B cell (primary cell): ENCODE measurements at regions not wholly inside any gene's neighbourhood (a gene's known extent, or its start where the extent isn't known, plus 50 kb on each side); places are given as distances from the start of the nearest gene placed in this dataset.

Source experiments
- ATAC-seq: fragments of 200-7000 bp; cut with Tn5 transposase; one replicate; pipeline ENCODE4 v1.10.0; 2021; ENCODE audit warnings: low read depth, mild to moderate bottlenecking, moderate number of reproducible peaks, moderate library complexity
- CTCF ChIA-PET: fragments of 350-600 bp; sonication (Branson Sonifier 250); formaldehyde crosslinking; loops from one replicate; lab custom pipeline; 2021; ENCODE audit warnings: antibody characterized with exemption, inconsistent platforms; lab: Charles Lee
- POLR2A ChIA-PET: fragments of 350-600 bp; sonication (Branson Sonifier 250); formaldehyde crosslinking; loops from one replicate; lab custom pipeline; 2021; ENCODE audit warnings: antibody characterized with exemption; lab: Charles Lee
- DNase-seq: peaks from one replicate; pipeline ENCODE4 v3.0.0; 2013
- H2AFZ ChIP-seq: 2 replicates; pipeline ENCODE4 v1.6.1; 2012; ENCODE audit warnings: mild to moderate bottlenecking, low read depth, low read length; ENCODE audit not compliant: insufficient read depth, poor library complexity, severe bottlenecking
- H3K27ac ChIP-seq, 2 donors: 1 replicate in 1 of 2; 2 replicates in 1 of 2; pipeline ENCODE4 v1.5.1; 2012 to 2013; ENCODE audit warnings: low read length in 2 of 2, mild to moderate bottlenecking in 2 of 2, moderate library complexity in 1 of 2
- H3K27me3 ChIP-seq, 4 experiments: fragments of 200-600 bp in 1 of 4; sonication (generic) in 1 of 4; replicated peaks in 1 of 4; 1 replicate in 2 of 4; 2 replicates in 2 of 4; pipeline versions ENCODE4 v1.6.1 to v1.7.0; 2013 to 2016; ENCODE audit warnings: low read length in 3 of 4, mild to moderate bottlenecking in 2 of 4, mixed read lengths in 1 of 4, moderate library complexity in 1 of 4; ENCODE audit not compliant: insufficient read depth in 4 of 4, control insufficient read depth in 3 of 4; ENCODE audit errors: control extremely low read depth in 1 of 4
- H3K36me3 ChIP-seq, 2 experiments: replicated peaks in 1 of 2; 1 replicate in 1 of 2; 2 replicates in 1 of 2; pipeline versions ENCODE4 v1.6.1 to v1.7.1; 2013; ENCODE audit warnings: low read length in 1 of 2; ENCODE audit not compliant: insufficient read depth in 2 of 2, control insufficient read depth in 1 of 2; ENCODE audit errors: control extremely low read depth in 1 of 2, extremely low read depth in 1 of 2
- H3K4me1 ChIP-seq, 2 donors: fragments of 200-600 bp in 1 of 2; sonication (generic) in 1 of 2; 1 replicate in 1 of 2; 2 replicates in 1 of 2; pipeline versions ENCODE4 v1.5.1 to v1.6.1; 2013 to 2017; ENCODE audit warnings: low read length in 2 of 2; ENCODE audit not compliant: control insufficient read depth in 2 of 2, insufficient read depth in 2 of 2
- H3K4me2 ChIP-seq: replicated peaks from 2 replicates; pipeline ENCODE3; 2012; ENCODE audit warnings: mild to moderate bottlenecking, low read depth, low read length; ENCODE audit not compliant: poor library complexity, severe bottlenecking
- H3K4me3 ChIP-seq, 5 experiments: fragments of 200-600 bp in 1 of 5; sonication (generic) in 1 of 5; 1 replicate in 3 of 5; 2 replicates in 2 of 5; pipeline versions ENCODE4 v1.5.1 to v1.7.0; 2011 to 2016; ENCODE audit warnings: low read length in 4 of 5, mild to moderate bottlenecking in 4 of 5, low read depth in 2 of 5, control low read depth in 1 of 5, moderate library complexity in 1 of 5; ENCODE audit not compliant: insufficient read depth in 1 of 5; ENCODE audit errors: control extremely low read depth in 1 of 5, extremely low read depth in 1 of 5
- H3K79me2 ChIP-seq: fragments of 200-600 bp; sonication (generic); one replicate; pipeline ENCODE4 v1.6.0; 2016; ENCODE audit warnings: low read length; ENCODE audit not compliant: control insufficient read depth, insufficient read depth
- H3K9ac ChIP-seq: fragments of 200-600 bp; sonication (generic); 2 replicates; pipeline ENCODE4 v1.6.1; 2017; ENCODE audit warnings: mild to moderate bottlenecking, low read length, moderate library complexity
- H3K9me3 ChIP-seq, 3 donors: one replicate each; pipeline versions ENCODE4 v1.6.1 to v1.7.1; 2013; ENCODE audit warnings: low read length in 2 of 3; ENCODE audit not compliant: control insufficient read depth in 2 of 3, insufficient read depth in 1 of 3; ENCODE audit errors: control extremely low read depth in 1 of 3
- H4K20me1 ChIP-seq: 2 replicates; pipeline ENCODE4 v1.6.0; 2012; ENCODE audit warnings: mild to moderate bottlenecking, low read length; ENCODE audit not compliant: insufficient read depth, control insufficient read depth, poor library complexity, severe bottlenecking
- H3K27ac Mint-ChIP-seq: one replicate; pipeline ENCODE4 v1.8.0; 2021; ENCODE audit warnings: mixed read lengths
- H3K27me3 Mint-ChIP-seq: one replicate; pipeline ENCODE4 v1.8.0; 2021; ENCODE audit warnings: mixed read lengths
- H3K4me1 Mint-ChIP-seq: one replicate; pipeline ENCODE4 v1.8.0; 2021; ENCODE audit warnings: mixed read lengths
- H3K4me3 Mint-ChIP-seq: one replicate; pipeline ENCODE4 v1.8.0; 2021; ENCODE audit warnings: mixed read lengths
- H3K9me3 Mint-ChIP-seq: one replicate; pipeline ENCODE4 v1.8.0; 2022; ENCODE audit warnings: mixed read lengths; ENCODE audit not compliant: insufficient read depth
- CTCF ChIP-seq: fragments of 200-600 bp; IDR thresholded peaks from one replicate; pipeline ENCODE4 v1.8.0; 2022; ENCODE audit warnings: antibody characterized with exemption, mild to moderate bottlenecking
- EZH2 ChIP-seq: IDR thresholded peaks from 2 replicates; pipeline ENCODE4 v1.6.1; 2012; ENCODE audit warnings: borderline replicate concordance, low read depth, mild to moderate bottlenecking, moderate library complexity, low read length; ENCODE audit not compliant: insufficient read depth, poor library complexity, severe bottlenecking
- WGBS: methylation state at CpG from one replicate; pipeline ENCODE4 v1.1.5; 2013; ENCODE audit warnings: missing lambda C conversion rate; ENCODE audit not compliant: insufficient coverage; 5-methylcytosine and 5-hydroxymethylcytosine counted together
- intact Hi-C: fragments of 100-400 bp; cut with micrococcal nuclease; formaldehyde crosslinking; loops from one replicate; pipeline ENCODE4 v1.10.0; 2022

GRCh38 chr3:144185276-144185675, 213.7 kb downstream of the DIPK2A start:
- no peak overlapping the region for H3K4me2 ChIP-seq
- DNase-seq, result no peak
- CTCF ChIA-PET, result no interaction called here

GRCh38 chr3:144187531-144188210, 216.0 kb downstream of the DIPK2A start:
- Histone ChIP-seq H3K79me2 (no peaks in the 10 kb centered on the region), H2AFZ (no peak overlapping the region), H3K9me3 (no peaks in the 10 kb centered on the region), H4K20me1 (no peaks in the 10 kb centered on the region), H3K4me1 (no peaks in the 10 kb centered on the region), H3K4me2 (no peak overlapping the region), H3K27me3 (no peaks in the 10 kb centered on the region), H3K4me3 (no peak overlapping the region), H3K9ac (no peak overlapping the region), H3K27ac (no peak overlapping the region), H3K36me3 (no peaks in the 10 kb centered on the region)
- whole genome bisulfite sequencing, result 43% methylated on average over 1 of the region's 2 CpGs
- Mint-ChIP-seq H3K27me3 (no peaks in the 10 kb centered on the region), H3K9me3 (peaks cover 7% of the 10 kb centered on the region), H3K4me1 (no peaks in the 10 kb centered on the region), H3K27ac (no peak overlapping the region), H3K4me3 (no peak overlapping the region)
- intact Hi-C loops, result no loop called here
- ChIA-PET CTCF (no interaction called here), POLR2A (no interaction called here)
- DNase-seq (no peak), ATAC-seq (no peak)
- TF ChIP-seq CTCF, result no peak
- TF ChIP-seq EZH2, result no peak

More at GRCh38 chr3:144185276-144185675, 213.7 kb downstream of the DIPK2A start:
- H4K20me1 ChIP-seq, result no peaks in the 10 kb centered on the region
- H3K79me2 ChIP-seq, result no peaks in the 10 kb centered on the region
- H3K27ac Mint-ChIP-seq, result no peak overlapping the region
- no peak overlapping the region for H3K9ac ChIP-seq
- no peak overlapping the region for H2AFZ ChIP-seq
- no peaks in the 10 kb centered on the region for H3K4me1 Mint-ChIP-seq
- H3K27ac ChIP-seq, result no peak overlapping the region
- POLR2A ChIA-PET, result no interaction called here
- no peaks in the 10 kb centered on the region for H3K27me3 ChIP-seq
- no peak for TF ChIP-seq EZH2
- no peak for TF ChIP-seq CTCF
- H3K4me3 Mint-ChIP-seq, result no peak overlapping the region
- 67% methylated on average over 1 of the region's 3 CpGs for WGBS
- no peak for ATAC-seq
- H3K9me3 ChIP-seq, result no peaks in the 10 kb centered on the region
- H3K4me3 ChIP-seq, result no peak overlapping the region
- no peaks in the 10 kb centered on the region for H3K4me1 ChIP-seq
- intact Hi-C loops, result no loop called here
- no peaks in the 10 kb centered on the region for H3K36me3 ChIP-seq
- no peaks in the 10 kb centered on the region for H3K27me3 Mint-ChIP-seq
- H3K9me3 Mint-ChIP-seq, result peaks cover 3% of the 10 kb centered on the region
